Activated CD4-positive, alpha-beta T cell treated with anti-CD3 and anti-CD28 coated beads for 36 hours (primary cell): ENCODE measurements at regions not wholly inside any gene's neighbourhood (a gene's known extent, or its start where the extent isn't known, plus 50 kb on each side); places are given as distances from the start of the nearest gene placed in this dataset.

Source experiments
- ATAC-seq: fragments of 200-7000 bp; cut with Tn5 transposase; one replicate; pipeline ENCODE4 v1.10.0; 2021; ENCODE audit warnings: mild to moderate bottlenecking, moderate library complexity
- CTCF ChIA-PET: fragments of 350-600 bp; sonication (Branson Sonifier 250); formaldehyde crosslinking; loops from one replicate; lab custom pipeline; 2021; ENCODE audit warnings: antibody characterized with exemption; lab: Charles Lee
- POLR2A ChIA-PET: fragments of 350-600 bp; sonication (Branson Sonifier 250); formaldehyde crosslinking; loops from one replicate; lab custom pipeline; 2021; ENCODE audit warnings: antibody characterized with exemption, inconsistent platforms; lab: Charles Lee
- DNase-seq: peaks from one replicate; pipeline ENCODE4 v3.0.0-alpha.2; 2020
- H3K27ac Mint-ChIP-seq: one replicate; pipeline ENCODE4 v1.8.0; 2021; ENCODE audit warnings: mixed read lengths
- H3K27me3 Mint-ChIP-seq: one replicate; pipeline ENCODE4 v1.8.0; 2021; ENCODE audit warnings: mixed read lengths
- H3K36me3 Mint-ChIP-seq: one replicate; pipeline ENCODE4 v1.8.0; 2021; ENCODE audit warnings: low read depth, mixed read lengths
- H3K4me1 Mint-ChIP-seq: one replicate; pipeline ENCODE4 v1.8.0; 2021; ENCODE audit warnings: mixed read lengths
- H3K4me3 Mint-ChIP-seq: one replicate; pipeline ENCODE4 v1.8.0; 2021; ENCODE audit warnings: mild to moderate bottlenecking, moderate library complexity, mixed read lengths
- H3K9me3 Mint-ChIP-seq: one replicate; pipeline ENCODE4 v1.8.0; 2021; ENCODE audit warnings: low read depth, mixed read lengths
- intact Hi-C, 2 experiments: fragments of 100-400 bp; cut with DNase I in 1 of 2; cut with micrococcal nuclease in 1 of 2; formaldehyde crosslinking; loops; one replicate each; pipeline versions ENCODE4 v1.14.2 to v1.15.1; 2022 to 2024; cut with DNase I, micrococcal nuclease

- ATAC-seq (no peak), DNase-seq (no peak)
- ChIA-PET POLR2A (no interaction called here), CTCF (no interaction called here)
- Mint-ChIP-seq H3K9me3 (no peaks in the 10 kb centered on the region), H3K27me3 (no peaks in the 10 kb centered on the region), H3K4me3 (no peak overlapping the region), H3K4me1 (no peaks in the 10 kb centered on the region), H3K27ac (no peak overlapping the region), H3K36me3 (no peaks in the 10 kb centered on the region)
- intact Hi-C loops = no loop called here
These were observed 312.7 kb upstream of the MTNR1B start for GRCh38 chr11:92656783-92657182.

DNA sequence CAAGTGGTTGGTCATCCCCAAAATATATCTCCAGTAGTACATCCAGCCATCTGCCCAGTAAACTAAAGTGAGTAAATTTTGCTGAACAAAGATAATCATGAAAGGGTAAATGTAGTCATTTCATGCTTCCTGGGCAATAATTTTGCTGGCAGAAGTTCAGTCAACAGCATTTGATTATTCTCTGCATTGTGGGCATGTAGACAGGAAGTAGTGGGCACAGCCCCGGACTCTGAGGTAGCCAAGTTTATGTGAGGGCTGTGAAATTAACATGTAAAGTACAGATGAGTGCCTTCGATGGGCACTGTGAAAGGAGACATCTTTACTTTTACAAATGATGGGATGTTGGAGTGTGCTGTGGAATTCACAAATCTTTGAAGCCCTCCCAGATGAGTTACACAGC is 312.2 kb upstream of the MTNR1B start:
- intact Hi-C loops = no loop called here
- ATAC-seq (no peak), DNase-seq (no peak)
- Mint-ChIP-seq H3K36me3 (no peaks in the 10 kb centered on the region), H3K27me3 (no peaks in the 10 kb centered on the region), H3K4me3 (no peak overlapping the region), H3K27ac (no peak overlapping the region), H3K4me1 (no peaks in the 10 kb centered on the region), H3K9me3 (no peaks in the 10 kb centered on the region)
- ChIA-PET CTCF (no interaction called here), POLR2A (no interaction called here)

- no peaks in the 10 kb centered on the region for H3K27me3 Mint-ChIP-seq
- DNase-seq (no peak), ATAC-seq (no peak)
- no peaks in the 10 kb centered on the region for H3K36me3 Mint-ChIP-seq
- H3K27ac Mint-ChIP-seq = no peak overlapping the region
- no peaks in the 10 kb centered on the region for H3K9me3 Mint-ChIP-seq
- H3K4me3 Mint-ChIP-seq = no peak overlapping the region
- CTCF ChIA-PET = interaction anchor here (0.6 kb wide), 1 partner anchor 289 kb away, joined by 3 read pairs; no protein-coding TSS in a partner anchor
- H3K4me1 Mint-ChIP-seq = no peaks in the 10 kb centered on the region
- POLR2A ChIA-PET = no interaction called here
- intact Hi-C loops = no loop called here
These were observed 310.7 kb upstream of the MTNR1B start for GRCh38 chr11:92658733-92659132.

- intact Hi-C loops = no loop called here
- no peak for ATAC-seq
- H3K4me1 Mint-ChIP-seq = no peaks in the 10 kb centered on the region
- H3K27me3 Mint-ChIP-seq = no peaks in the 10 kb centered on the region
- H3K27ac Mint-ChIP-seq = no peak overlapping the region
- ChIA-PET CTCF (no interaction called here), POLR2A (no interaction called here)
- H3K9me3 Mint-ChIP-seq = no peaks in the 10 kb centered on the region
- no peak for DNase-seq
- no peak overlapping the region for H3K4me3 Mint-ChIP-seq
- no peaks in the 10 kb centered on the region for H3K36me3 Mint-ChIP-seq
These were observed 309.7 kb upstream of the MTNR1B start for GRCh38 chr11:92659793-92660192.

DNA sequence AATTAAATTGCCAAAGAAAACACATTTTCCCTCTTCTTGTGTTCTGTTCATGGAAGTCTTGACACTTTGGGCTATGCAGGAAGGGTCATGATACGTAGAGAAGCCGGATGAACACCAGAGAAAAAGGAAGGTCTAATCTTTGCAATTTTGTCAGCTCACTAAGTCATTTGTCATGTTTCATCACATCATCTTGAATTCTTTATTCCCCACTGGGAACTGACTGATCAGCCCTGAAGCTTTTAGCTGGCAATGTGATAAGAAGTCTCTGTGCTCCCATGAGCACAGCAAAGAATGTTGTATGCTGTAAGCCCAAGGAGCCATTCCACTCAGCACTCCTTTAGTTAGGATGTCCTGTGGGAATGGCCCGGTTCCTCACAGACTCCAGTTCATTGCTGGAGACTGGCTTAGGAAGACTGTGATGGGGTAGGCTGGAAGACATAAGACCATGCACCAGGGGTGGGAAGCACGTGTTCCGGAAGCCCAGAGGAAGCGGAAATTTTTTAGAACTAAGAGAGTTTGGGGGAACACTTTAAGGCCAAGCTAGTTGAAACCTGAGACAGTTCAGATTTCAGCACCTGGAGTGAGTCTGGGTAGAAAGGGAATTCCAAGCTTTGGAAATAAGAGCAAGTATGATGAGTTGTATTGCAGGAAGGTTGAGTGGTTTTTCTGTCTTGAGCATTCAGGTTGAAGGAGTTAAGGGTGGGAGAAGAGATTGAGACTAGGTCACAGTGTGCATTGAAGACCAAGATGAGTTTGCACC is 306.7 kb upstream of the MTNR1B start:
- no peak overlapping the region for H3K27ac Mint-ChIP-seq
- no peaks in the 10 kb centered on the region for H3K4me1 Mint-ChIP-seq
- ChIA-PET POLR2A (no interaction called here), CTCF (no interaction called here)
- no peak for ATAC-seq
- no peak overlapping the region for H3K4me3 Mint-ChIP-seq
- no peaks in the 10 kb centered on the region for H3K27me3 Mint-ChIP-seq
- H3K36me3 Mint-ChIP-seq = no peaks in the 10 kb centered on the region
- intact Hi-C loops = no loop called here
- no peaks in the 10 kb centered on the region for H3K9me3 Mint-ChIP-seq
- no peak for DNase-seq

- ATAC-seq (no peak), DNase-seq (no peak)
- ChIA-PET POLR2A (no interaction called here), CTCF (no interaction called here)
- no peaks in the 10 kb centered on the region for H3K9me3 Mint-ChIP-seq
- no peak overlapping the region for H3K4me3 Mint-ChIP-seq
- H3K27ac Mint-ChIP-seq = no peak overlapping the region
- H3K4me1 Mint-ChIP-seq = no peaks in the 10 kb centered on the region
- H3K36me3 Mint-ChIP-seq = no peaks in the 10 kb centered on the region
- intact Hi-C loops = no loop called here
- no peaks in the 10 kb centered on the region for H3K27me3 Mint-ChIP-seq
These were observed 305.9 kb upstream of the MTNR1B start for GRCh38 chr11:92663539-92663938.

- no peaks in the 10 kb centered on the region for H3K4me1 Mint-ChIP-seq
- H3K9me3 Mint-ChIP-seq = no peaks in the 10 kb centered on the region
- no peak for ATAC-seq
- intact Hi-C loops = no loop called here
- ChIA-PET POLR2A (no interaction called here), CTCF (no interaction called here)
- peaks cover 2% of the 10 kb centered on the region for H3K27me3 Mint-ChIP-seq
- H3K27ac Mint-ChIP-seq = no peak overlapping the region
- no peaks in the 10 kb centered on the region for H3K36me3 Mint-ChIP-seq
- no peak overlapping the region for H3K4me3 Mint-ChIP-seq
- DNase-seq = no peak
These were observed 301.8 kb upstream of the MTNR1B start for GRCh38 chr11:92667486-92668152.

GRCh38 chr11:92670308-92670890 is 299.1 kb upstream of the MTNR1B start:
- POLR2A ChIA-PET = no interaction called here
- H3K27ac Mint-ChIP-seq = no peak overlapping the region
- H3K36me3 Mint-ChIP-seq = no peaks in the 10 kb centered on the region
- intact Hi-C loops = no loop called here
- H3K4me3 Mint-ChIP-seq = no peak overlapping the region
- DNase-seq (no peak), ATAC-seq (no peak)
- CTCF ChIA-PET = no interaction called here
- no peaks in the 10 kb centered on the region for H3K9me3 Mint-ChIP-seq
- H3K27me3 Mint-ChIP-seq = peaks cover 2% of the 10 kb centered on the region
- no peaks in the 10 kb centered on the region for H3K4me1 Mint-ChIP-seq

DNA sequence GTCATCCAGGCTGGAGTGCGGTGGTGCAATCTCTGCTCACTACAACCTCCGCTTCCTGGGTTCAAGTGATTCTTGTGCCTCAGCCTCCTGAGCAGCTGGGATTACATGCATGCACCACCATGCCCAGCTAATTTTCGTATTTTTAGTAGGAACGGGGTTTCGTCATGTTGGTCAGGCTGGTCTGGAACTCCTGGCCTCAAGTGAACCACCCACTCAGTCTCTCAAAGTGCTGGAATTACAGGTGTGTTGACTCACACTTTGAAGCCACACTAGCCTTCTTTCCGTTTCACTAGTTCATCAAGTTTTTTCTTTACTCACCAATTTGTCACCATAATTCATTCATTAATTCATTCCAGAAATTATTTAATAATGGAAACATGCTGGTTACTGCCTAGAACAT is 298.4 kb upstream of the MTNR1B start:
- Mint-ChIP-seq H3K9me3 (no peaks in the 10 kb centered on the region), H3K36me3 (no peaks in the 10 kb centered on the region), H3K4me3 (no peak overlapping the region), H3K27me3 (peaks cover 2% of the 10 kb centered on the region), H3K27ac (no peak overlapping the region), H3K4me1 (no peaks in the 10 kb centered on the region)
- no peak for DNase-seq
- ChIA-PET POLR2A (no interaction called here), CTCF (no interaction called here)
- no peak for ATAC-seq
- intact Hi-C loops = no loop called here

GRCh38 chr11:92675303-92675702 is 294.1 kb upstream of the MTNR1B start:
- no peak for ATAC-seq
- H3K4me3 Mint-ChIP-seq = no peak overlapping the region
- no peaks in the 10 kb centered on the region for H3K9me3 Mint-ChIP-seq
- ChIA-PET POLR2A (no interaction called here), CTCF (no interaction called here)
- no peaks in the 10 kb centered on the region for H3K4me1 Mint-ChIP-seq
- intact Hi-C loops = no loop called here
- H3K27me3 Mint-ChIP-seq = peaks cover 2% of the 10 kb centered on the region
- no peak for DNase-seq
- H3K27ac Mint-ChIP-seq = no peak overlapping the region
- H3K36me3 Mint-ChIP-seq = no peaks in the 10 kb centered on the region

- POLR2A ChIA-PET = no interaction called here
- H3K36me3 Mint-ChIP-seq = no peaks in the 10 kb centered on the region
- DNase-seq (no peak), ATAC-seq (no peak)
- no peak overlapping the region for H3K4me3 Mint-ChIP-seq
- H3K9me3 Mint-ChIP-seq = no peaks in the 10 kb centered on the region
- intact Hi-C loops = no loop called here
- peaks cover 2% of the 10 kb centered on the region for H3K27me3 Mint-ChIP-seq
- H3K4me1 Mint-ChIP-seq = no peaks in the 10 kb centered on the region
- H3K27ac Mint-ChIP-seq = no peak overlapping the region
- CTCF ChIA-PET = no interaction called here
These were observed 293.6 kb upstream of the MTNR1B start for GRCh38 chr11:92675810-92676209.

DNA sequence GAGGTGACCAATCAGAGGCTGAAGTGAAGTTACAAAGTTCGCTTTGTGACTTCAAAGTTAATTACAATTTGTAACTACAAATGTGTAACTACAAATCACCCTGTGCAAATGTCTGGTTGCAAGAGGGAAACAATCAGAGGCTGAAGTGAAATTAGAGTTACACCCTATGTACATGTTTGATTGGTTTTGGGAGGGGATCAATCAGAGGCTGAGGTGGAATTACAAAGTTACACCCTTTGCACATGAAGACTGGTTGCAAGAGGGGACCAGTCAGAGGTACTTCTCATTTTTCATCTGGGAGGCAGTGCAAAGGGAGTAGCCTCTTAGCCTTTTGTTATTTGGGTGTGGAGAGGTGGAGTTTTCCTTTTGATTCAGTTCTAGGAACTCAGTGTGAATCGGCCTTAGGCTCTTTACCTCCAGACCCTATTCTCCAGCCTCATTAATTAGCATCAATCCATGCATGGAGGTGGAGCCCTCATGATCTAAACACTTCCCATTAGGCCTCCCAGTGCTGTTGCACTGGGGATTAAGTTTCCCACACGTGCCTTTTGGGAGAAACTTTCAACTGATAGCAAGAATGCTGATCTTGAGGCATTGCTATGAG is 291.3 kb upstream of the MTNR1B start:
- H3K27ac Mint-ChIP-seq = no peak overlapping the region
- H3K27me3 Mint-ChIP-seq = no peaks in the 10 kb centered on the region
- ATAC-seq (no peak), DNase-seq (no peak)
- H3K4me3 Mint-ChIP-seq = no peak overlapping the region
- CTCF ChIA-PET = interaction anchor here (0.6 to 0.7 kb wide), 2 partner anchors 99 to 1130 kb away, joined by 3 read pairs; no protein-coding TSS in a partner anchor
- no peaks in the 10 kb centered on the region for H3K36me3 Mint-ChIP-seq
- intact Hi-C loops = no loop called here
- POLR2A ChIA-PET = no interaction called here
- no peaks in the 10 kb centered on the region for H3K9me3 Mint-ChIP-seq
- no peaks in the 10 kb centered on the region for H3K4me1 Mint-ChIP-seq
